OCI-LY7 (cell line): ENCODE measurements at regions not wholly inside any gene's neighbourhood (a gene's known extent, or its start where the extent isn't known, plus 50 kb on each side); places are given as distances from the start of the nearest gene placed in this dataset.

Experiments used
- CTCF ChIP-seq: fragments of 200-600 bp; sonication (generic); conservative IDR thresholded peaks from 2 replicates; pipeline ENCODE4 v1.5.1; 2014; ENCODE audit warnings: mild to moderate bottlenecking, antibody characterized with exemption, low read length, moderate library complexity, mixed read lengths
- EZH2phosphoT487 ChIP-seq: fragments of 200-600 bp; sonication (generic); IDR thresholded peaks from 2 replicates; pipeline ENCODE4 v1.6.1; 2018; ENCODE audit warnings: low read depth, borderline replicate concordance, mild to moderate bottlenecking, mixed run types, antibody characterized with exemption, low read length, moderate library complexity, mixed read lengths

GRCh38 chr2:129229196-129229595, 750.3 kb upstream of the RAB6C start:
- TF ChIP-seq CTCF: no peak
- TF ChIP-seq EZH2phosphoT487: no peak
